HEK293 (cell line): ENCODE measurements at regions not wholly inside any gene's neighbourhood (a gene's known extent, or its start where the extent isn't known, plus 50 kb on each side); places are given as distances from the start of the nearest gene placed in this dataset.

ENCODE experiments used
- CTCF ChIA-PET: fragments of 350-600 bp; formaldehyde crosslinking; extraction: SDS; loops from one replicate; lab custom pipeline; 2021; ENCODE audit warnings: antibody characterized with exemption; lab: Yijun Ruan, JAX
- POLR2A ChIA-PET: fragments of 300-600 bp; formaldehyde crosslinking; extraction: SDS; loops from one replicate; lab custom pipeline; 2020; ENCODE audit warnings: antibody characterized with exemption, inconsistent platforms; lab: Yijun Ruan, JAX
- H3K27ac ChIP-seq: fragments of 200-500 bp; sonication (Bioruptor generic); 2 replicates; pipeline ENCODE4 v1.5.1; 2014; ENCODE audit warnings: low read depth, low read length, control low read depth, inconsistent platforms; ENCODE audit errors: extremely low read depth
- H3K36me3 ChIP-seq, 2 experiments: fragments of 200-500 bp in 1 of 2; sonication (Bioruptor generic) in 1 of 2; 1 replicate in 1 of 2; 2 replicates in 1 of 2; pipeline ENCODE4 v1.5.1; 2014 to 2017; ENCODE audit warnings: inconsistent platforms in 2 of 2, low read length in 2 of 2; ENCODE audit not compliant: control insufficient read depth in 2 of 2, insufficient read depth in 1 of 2
- H3K4me1 ChIP-seq: fragments of 200-500 bp; sonication (Bioruptor generic); 2 replicates; pipeline ENCODE4 v1.5.1; 2014; ENCODE audit warnings: mild to moderate bottlenecking, low read length, inconsistent platforms; ENCODE audit not compliant: control insufficient read depth, insufficient read depth
- H3K4me3 ChIP-seq: 2 replicates; pipeline ENCODE4 v1.5.1; 2011; ENCODE audit warnings: low read depth, mild to moderate bottlenecking, control low read depth, low read length, moderate library complexity
- H3K9me3 ChIP-seq: fragments of 200-500 bp; sonication (Bioruptor generic); 2 replicates; pipeline ENCODE4 v1.5.1; 2014; ENCODE audit warnings: low read depth, low read length, inconsistent platforms; ENCODE audit not compliant: control insufficient read depth, insufficient read depth
- AEBP2 ChIP-seq: fragments of 450-650 bp; formaldehyde crosslinking; IDR thresholded peaks from 2 replicates; pipeline ENCODE4 v1.5.1; 2016; ENCODE audit warnings: missing biosample characterization, missing genetic modification characterization, borderline replicate concordance
- HIC1 ChIP-seq: fragments of 450-650 bp; formaldehyde crosslinking; IDR thresholded peaks from 2 replicates; pipeline ENCODE4 v1.5.1; 2016; ENCODE audit warnings: missing biosample characterization, missing genetic modification characterization
- KLF7 ChIP-seq: fragments of 450-650 bp; formaldehyde crosslinking; IDR thresholded peaks from 2 replicates; pipeline ENCODE4 v1.5.1; 2016; ENCODE audit warnings: missing biosample characterization, missing genetic modification characterization, borderline replicate concordance
- OVOL3 ChIP-seq: fragments of 450-650 bp; formaldehyde crosslinking; IDR thresholded peaks from 2 replicates; pipeline ENCODE4 v1.5.1; 2016; ENCODE audit warnings: missing biosample characterization, missing genetic modification characterization
- REPIN1 ChIP-seq: fragments of 450-650 bp; formaldehyde crosslinking; IDR thresholded peaks from 2 replicates; pipeline ENCODE4 v1.5.1; 2017; ENCODE audit warnings: missing biosample characterization, missing genetic modification characterization, low read depth
- SETDB1 ChIP-seq: IDR thresholded peaks from one replicate; pipeline ENCODE4 v1.6.1; 2017; ENCODE audit warnings: mild to moderate bottlenecking, low read length, moderate library complexity, mixed read lengths; ENCODE audit not compliant: insufficient read length
- SP7 ChIP-seq: fragments of 450-650 bp; formaldehyde crosslinking; IDR thresholded peaks from 2 replicates; pipeline ENCODE4 v1.5.1; 2016; ENCODE audit warnings: missing biosample characterization, missing genetic modification characterization
- ZBTB10 ChIP-seq: fragments of 450-650 bp; formaldehyde crosslinking; IDR thresholded peaks from 2 replicates; pipeline ENCODE4 v1.5.1; 2016; ENCODE audit warnings: missing biosample characterization, missing genetic modification characterization
- ZNF133 ChIP-seq: fragments of 450-650 bp; formaldehyde crosslinking; IDR thresholded peaks from 2 replicates; pipeline ENCODE4 v1.5.1; 2016; ENCODE audit warnings: missing biosample characterization, missing genetic modification characterization
- ZNF175 ChIP-seq: fragments of 450-650 bp; formaldehyde crosslinking; IDR thresholded peaks from 2 replicates; pipeline ENCODE4 v1.5.1; 2016; ENCODE audit warnings: missing biosample characterization, missing genetic modification characterization
- ZNF211 ChIP-seq: fragments of 450-650 bp; formaldehyde crosslinking; IDR thresholded peaks from 2 replicates; pipeline ENCODE4 v1.5.1; 2016; ENCODE audit warnings: low read depth, missing biosample characterization, missing genetic modification characterization
- ZNF311 ChIP-seq: fragments of 450-650 bp; formaldehyde crosslinking; IDR thresholded peaks from 2 replicates; pipeline ENCODE4 v1.5.1; 2017; ENCODE audit warnings: missing biosample characterization, missing genetic modification characterization, borderline replicate concordance
- ZNF324 ChIP-seq: fragments of 450-650 bp; formaldehyde crosslinking; IDR thresholded peaks from 2 replicates; pipeline ENCODE4 v1.5.1; 2016; ENCODE audit warnings: missing biosample characterization, missing genetic modification characterization
- ZNF473 ChIP-seq: fragments of 450-650 bp; formaldehyde crosslinking; IDR thresholded peaks from 2 replicates; pipeline ENCODE4 v1.5.1; 2017; ENCODE audit warnings: missing biosample characterization, missing genetic modification characterization
- ZNF529 ChIP-seq: fragments of 450-650 bp; formaldehyde crosslinking; IDR thresholded peaks from 2 replicates; pipeline ENCODE4 v1.5.1; 2017; ENCODE audit warnings: missing genetic modification characterization, missing biosample characterization; ENCODE audit not compliant: insufficient replicate concordance
- ZNF580 ChIP-seq: fragments of 450-650 bp; formaldehyde crosslinking; IDR thresholded peaks from 2 replicates; pipeline ENCODE4 v1.5.1; 2016; ENCODE audit warnings: missing biosample characterization, missing genetic modification characterization
- ZNF623 ChIP-seq: fragments of 450-650 bp; formaldehyde crosslinking; IDR thresholded peaks from 2 replicates; pipeline ENCODE4 v1.5.1; 2016; ENCODE audit warnings: missing biosample characterization, missing genetic modification characterization
- ZNF670 ChIP-seq: fragments of 450-650 bp; formaldehyde crosslinking; IDR thresholded peaks from 2 replicates; pipeline ENCODE4 v1.5.1; 2016; ENCODE audit warnings: missing biosample characterization, missing genetic modification characterization, low read depth
- ZNF692 ChIP-seq: fragments of 450-650 bp; formaldehyde crosslinking; IDR thresholded peaks from 2 replicates; pipeline ENCODE4 v1.5.1; 2016; ENCODE audit warnings: missing biosample characterization, missing genetic modification characterization
- ZSCAN4 ChIP-seq: fragments of 450-650 bp; formaldehyde crosslinking; IDR thresholded peaks from 2 replicates; pipeline ENCODE4 v1.5.1; 2017; ENCODE audit warnings: missing biosample characterization, missing genetic modification characterization

GRCh38 chr2:118738106-118738505 is 109.3 kb downstream of the EN1 start:
- Histone ChIP-seq H3K4me1 (no peaks in the 10 kb centered on the region), H3K36me3 (no peaks in the 10 kb centered on the region), H3K9me3 (no peaks in the 10 kb centered on the region), H3K27ac (no peak overlapping the region), H3K4me3 (no peak overlapping the region)
- POLR2A ChIA-PET: no interaction called here
- CTCF ChIA-PET: interaction anchor here (0.5 to 0.7 kb wide), 3 partner anchors 15 to 511 kb away, joined by 3 read pairs; no protein-coding TSS in a partner anchor
- TF ChIP-seq ZNF175 (tag by site-specific recombination) (no peak), ZNF473 (tag by site-specific recombination) (no peak), ZBTB10 (tag by site-specific recombination) (no peak), ZNF211 (tag by site-specific recombination) (no peak), ZNF670 (tag by site-specific recombination) (no peak), ZNF529 (tag by site-specific recombination) (no peak), HIC1 (tag by site-specific recombination) (no peak), ZNF324 (no peak), ZNF623 (tag by site-specific recombination) (no peak), ZNF311 (tag by site-specific recombination) (no peak), KLF7 (tag by site-specific recombination) (no peak), AEBP2 (tag by site-specific recombination) (no peak), ZNF133 (tag by site-specific recombination) (no peak), REPIN1 (tag by site-specific recombination) (no peak), SETDB1 (no peak), ZNF580 (tag by site-specific recombination) (no peak), ZSCAN4 (tag by site-specific recombination) (no peak), OVOL3 (tag by site-specific recombination) (no peak), SP7 (tag by site-specific recombination) (no peak), ZNF692 (no peak)
